ENCODE measurements at regions not wholly inside any gene's neighbourhood (a gene's known extent, or its start where the extent isn't known, plus 50 kb on each side); places are given as distances from the start of the nearest gene placed in this dataset.

DNA sequence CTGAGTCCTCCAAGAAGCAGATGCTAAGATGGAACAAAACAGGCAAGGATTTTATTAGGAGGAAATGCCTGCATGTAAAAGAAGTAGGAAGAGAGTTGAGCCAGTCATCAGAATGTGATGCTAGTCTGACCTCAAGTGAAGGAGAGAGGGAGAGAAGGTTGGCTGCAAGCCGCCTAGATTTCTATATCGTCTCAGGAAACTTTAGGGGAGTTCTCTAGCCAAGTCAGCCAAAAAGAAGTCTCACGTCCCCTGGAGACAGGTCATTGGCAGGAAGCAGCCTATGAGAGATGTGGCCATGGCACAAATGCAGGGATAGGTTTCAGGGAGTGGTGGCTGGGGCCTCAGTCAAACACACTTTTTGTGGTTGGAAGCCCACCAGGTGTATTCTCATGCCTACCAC lies 378.0 kb downstream of the CD109 start:
- TF ChIP-seq, protein P1, sequence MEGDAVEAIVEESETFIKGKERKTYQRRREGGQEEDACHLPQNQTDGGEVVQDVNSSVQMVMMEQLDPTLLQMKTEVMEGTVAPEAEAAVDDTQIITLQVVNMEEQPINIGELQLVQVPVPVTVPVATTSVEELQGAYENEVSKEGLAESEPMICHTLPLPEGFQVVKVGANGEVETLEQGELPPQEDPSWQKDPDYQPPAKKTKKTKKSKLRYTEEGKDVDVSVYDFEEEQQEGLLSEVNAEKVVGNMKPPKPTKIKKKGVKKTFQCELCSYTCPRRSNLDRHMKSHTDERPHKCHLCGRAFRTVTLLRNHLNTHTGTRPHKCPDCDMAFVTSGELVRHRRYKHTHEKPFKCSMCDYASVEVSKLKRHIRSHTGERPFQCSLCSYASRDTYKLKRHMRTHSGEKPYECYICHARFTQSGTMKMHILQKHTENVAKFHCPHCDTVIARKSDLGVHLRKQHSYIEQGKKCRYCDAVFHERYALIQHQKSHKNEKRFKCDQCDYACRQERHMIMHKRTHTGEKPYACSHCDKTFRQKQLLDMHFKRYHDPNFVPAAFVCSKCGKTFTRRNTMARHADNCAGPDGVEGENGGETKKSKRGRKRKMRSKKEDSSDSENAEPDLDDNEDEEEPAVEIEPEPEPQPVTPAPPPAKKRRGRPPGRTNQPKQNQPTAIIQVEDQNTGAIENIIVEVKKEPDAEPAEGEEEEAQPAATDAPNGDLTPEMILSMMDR (conservative IDR thresholded peaks at IDR 0.05; ENCODE audit: low read depth, low read length): no peak
- no peak for TF ChIP-seq EZH2 (IDR thresholded peaks at IDR 0.05; ENCODE audit: low read length, unreplicated experiment)
